Gastrocnemius medialis (tissue), 4 donors: ENCODE measurements at regions not wholly inside any gene's neighbourhood (a gene's known extent, or its start where the extent isn't known, plus 50 kb on each side); places are given as distances from the start of the nearest gene placed in this dataset.

Experiments used
- CTCF ChIP-seq, 5 experiments: fragments of 450-650 bp in 3 of 5; fragments of 200-600 bp in 2 of 5; sonication (generic) in 2 of 5; IDR thresholded peaks in 4 of 5; conservative IDR thresholded peaks in 1 of 5; 1 replicate in 4 of 5; 2 replicates in 1 of 5; pipeline ENCODE4 v1.5.1; 2016 to 2019; ENCODE audit warnings: antibody characterized with exemption in 5 of 5, mild to moderate bottlenecking in 3 of 5, moderate library complexity in 3 of 5
- POLR2A ChIP-seq, 2 donors: fragments of 450-650 bp; IDR thresholded peaks; one replicate each; pipeline ENCODE4 v1.6.1; 2017; ENCODE audit warnings: antibody characterized with exemption in 2 of 2, mild to moderate bottlenecking in 2 of 2, moderate library complexity in 2 of 2

- TF ChIP-seq CTCF (IDR thresholded peaks at IDR 0.05 in 4 of 5, conservative IDR thresholded peaks at IDR 0.05 in 1 of 5) (no peak), POLR2A (IDR thresholded peaks at IDR 0.05) (no peak)
These were observed 904.1 kb downstream of the OTOL1 start for GRCh38 chr3:162400697-162401096.
